HG03060 (cell line): ENCODE measurements at regions not wholly inside any gene's neighbourhood (a gene's known extent, or its start where the extent isn't known, plus 50 kb on each side); places are given as distances from the start of the nearest gene placed in this dataset.

Source experiments
- ATAC-seq: cut with Tn5 transposase; IDR thresholded peaks from one replicate; pipeline ENCODE4 v1.9.1; 2021; ENCODE audit warnings: low read depth, moderate number of reproducible peaks; ENCODE audit not compliant: unreplicated experiment

DNA sequence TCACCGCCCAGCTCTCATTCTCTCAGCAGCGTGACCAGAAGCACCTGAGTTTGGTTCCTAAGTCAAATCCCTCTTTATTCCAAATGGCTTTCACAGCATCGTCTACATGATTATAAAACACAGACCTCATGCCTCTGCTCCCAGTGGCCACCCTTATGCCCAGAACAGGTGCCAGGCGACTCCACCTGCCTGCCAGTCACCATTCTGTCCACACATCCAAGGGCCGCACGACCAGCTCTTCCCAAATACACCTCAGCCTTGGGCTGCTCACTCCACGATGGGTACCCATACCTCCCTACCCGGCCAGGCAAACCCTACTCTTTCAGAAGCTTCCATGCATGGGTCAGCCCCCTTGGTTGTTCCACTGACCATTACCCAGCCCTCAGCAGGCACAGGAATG is 851.6 kb upstream of the SALL3 start:
- no peak for ATAC-seq

DNA sequence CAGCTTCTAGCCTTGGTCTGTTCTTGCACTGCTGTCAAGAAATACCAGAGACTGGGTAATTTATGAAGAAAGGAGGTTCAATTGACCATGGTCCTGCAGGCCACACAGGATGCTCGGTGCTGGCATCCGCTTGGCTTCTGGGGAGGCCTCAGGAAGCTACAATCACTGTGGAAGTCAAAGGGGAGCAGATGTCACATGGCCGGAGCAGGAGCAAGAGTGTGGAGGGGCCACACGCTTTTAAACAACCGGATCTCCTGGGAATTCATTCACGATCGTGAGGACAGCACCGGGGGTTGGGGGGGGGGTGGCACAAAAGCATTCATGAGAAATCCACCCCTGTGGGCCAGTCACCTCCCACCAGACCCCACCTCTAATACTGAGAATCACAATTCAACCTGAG is 850.4 kb upstream of the SALL3 start:
- ATAC-seq = no peak

DNA sequence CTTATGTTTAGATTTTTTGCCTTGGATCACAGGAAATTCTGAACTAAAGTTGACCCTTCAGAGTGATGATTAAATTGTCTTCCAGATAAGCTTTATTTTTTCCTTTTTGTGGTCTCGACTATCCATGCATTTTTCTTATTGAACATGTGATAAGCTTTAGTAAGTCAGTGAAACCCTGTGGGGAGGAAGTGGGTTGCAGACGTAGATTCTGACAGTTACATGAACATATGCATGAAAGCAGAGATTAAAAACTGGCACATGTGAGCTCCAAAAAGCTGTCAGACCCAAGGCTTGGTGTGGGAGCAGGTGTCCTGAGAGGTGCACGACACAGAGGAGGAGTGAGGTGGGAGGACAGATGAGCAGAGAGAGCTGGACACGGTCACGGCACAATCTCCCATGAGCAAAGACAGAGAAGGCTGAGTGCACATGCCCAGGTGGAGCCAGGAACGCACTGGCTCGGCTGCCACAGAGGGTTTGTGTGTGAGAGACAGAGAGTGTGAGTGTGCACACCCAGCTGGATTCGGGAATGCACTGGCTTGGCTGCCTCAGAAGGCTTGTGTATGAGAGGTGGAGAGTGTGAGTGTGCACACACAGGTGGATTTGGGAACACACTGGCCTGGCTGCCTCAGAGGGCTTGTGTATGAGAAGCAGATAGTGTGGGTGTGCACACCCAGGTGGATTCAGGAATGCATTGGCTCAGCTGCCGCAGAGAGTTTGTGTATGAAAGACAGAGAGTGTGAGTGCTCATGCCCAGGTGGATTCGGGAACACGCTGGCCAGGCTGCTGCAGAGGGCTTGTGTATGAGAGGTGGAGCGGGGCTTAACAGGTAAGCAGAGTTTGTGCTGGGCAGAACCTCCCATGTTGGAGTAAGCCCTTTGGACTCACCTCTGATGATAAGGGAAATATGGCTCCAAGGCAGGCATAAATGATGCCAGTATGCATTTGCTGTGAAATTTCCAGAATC is 849.1 kb upstream of the SALL3 start:
- ATAC-seq = no peak

DNA sequence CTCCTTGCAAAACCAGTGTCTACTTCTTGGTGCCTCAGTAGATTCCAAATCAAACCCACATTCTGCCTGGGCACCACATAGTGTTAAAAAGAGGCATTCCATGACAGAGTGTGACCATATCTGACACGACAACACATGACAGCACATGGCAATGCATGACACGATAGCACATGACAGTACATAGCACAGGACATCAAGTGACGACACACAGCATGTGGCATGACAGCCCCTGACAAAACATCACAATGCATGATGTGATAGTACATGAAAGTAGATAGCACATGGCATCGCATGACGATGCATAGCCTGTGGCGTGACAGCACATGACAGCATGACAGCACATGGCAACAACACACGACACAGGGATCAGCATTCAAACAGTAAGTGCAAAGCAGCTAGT is 845.9 kb upstream of the SALL3 start:
- ATAC-seq = no peak

DNA sequence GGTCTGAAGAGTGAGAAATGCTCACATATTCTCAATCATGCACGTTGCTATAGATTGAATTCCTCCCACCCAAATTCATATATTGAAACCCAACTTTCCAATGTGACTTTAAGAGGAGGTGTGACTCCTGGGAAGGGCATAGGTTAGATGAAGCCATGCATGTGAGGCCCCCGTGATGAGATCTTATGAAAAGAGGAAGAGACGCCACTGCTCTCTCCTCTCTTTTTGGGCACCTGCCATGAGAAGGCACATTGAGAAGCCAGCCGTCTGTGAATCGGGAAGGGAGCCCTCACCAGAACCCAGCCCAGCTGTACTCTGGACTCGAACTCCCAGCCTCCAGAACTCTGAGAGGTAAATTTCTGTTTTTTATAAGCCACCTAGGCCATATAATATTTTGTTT is 842.6 kb upstream of the SALL3 start:
- no peak for ATAC-seq

DNA sequence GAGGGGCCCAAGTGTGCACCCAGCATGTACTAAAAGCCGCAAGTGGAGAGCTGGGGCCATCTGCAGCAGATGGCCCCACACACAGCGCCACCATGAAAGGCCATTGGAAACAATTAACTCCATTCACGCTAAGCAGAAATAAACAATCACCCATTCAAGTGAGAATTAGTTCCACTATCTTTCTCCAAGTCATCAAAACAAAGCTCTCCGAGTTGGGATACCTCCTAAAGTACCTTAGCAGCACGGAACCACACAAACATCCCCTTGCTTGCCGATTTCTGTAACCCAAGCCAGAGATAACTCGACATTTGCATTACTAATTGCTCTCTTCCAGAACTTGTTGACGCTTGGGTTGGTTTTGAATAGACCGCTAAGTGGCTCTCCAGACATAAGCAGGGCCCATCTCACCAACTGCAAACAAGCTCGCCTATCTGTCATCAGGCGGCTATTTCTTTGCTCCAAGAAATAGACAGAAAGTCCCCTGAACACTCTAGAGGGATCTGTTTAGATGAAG is 840.6 kb upstream of the SALL3 start:
- ATAC-seq = no peak

DNA sequence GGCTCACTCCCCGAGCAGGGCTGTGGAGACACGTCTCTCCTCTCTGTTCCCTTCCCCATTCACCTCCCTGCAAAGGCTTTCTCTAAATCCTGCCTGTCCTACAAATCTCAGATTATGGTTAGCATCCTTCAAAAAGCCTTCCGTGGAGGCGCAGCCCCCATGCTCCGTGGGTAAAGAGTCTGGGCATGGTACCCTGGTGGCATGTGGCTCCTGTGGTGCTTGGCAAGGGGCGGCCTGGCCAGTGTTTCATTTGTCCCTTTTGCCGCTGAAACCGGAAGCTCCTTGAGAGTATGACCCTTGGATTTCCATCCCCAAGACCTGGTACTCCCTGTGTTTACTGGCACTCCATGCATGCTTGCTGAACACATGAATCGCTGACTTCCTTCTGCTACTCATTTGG is 839.3 kb upstream of the SALL3 start:
- ATAC-seq = no peak

DNA sequence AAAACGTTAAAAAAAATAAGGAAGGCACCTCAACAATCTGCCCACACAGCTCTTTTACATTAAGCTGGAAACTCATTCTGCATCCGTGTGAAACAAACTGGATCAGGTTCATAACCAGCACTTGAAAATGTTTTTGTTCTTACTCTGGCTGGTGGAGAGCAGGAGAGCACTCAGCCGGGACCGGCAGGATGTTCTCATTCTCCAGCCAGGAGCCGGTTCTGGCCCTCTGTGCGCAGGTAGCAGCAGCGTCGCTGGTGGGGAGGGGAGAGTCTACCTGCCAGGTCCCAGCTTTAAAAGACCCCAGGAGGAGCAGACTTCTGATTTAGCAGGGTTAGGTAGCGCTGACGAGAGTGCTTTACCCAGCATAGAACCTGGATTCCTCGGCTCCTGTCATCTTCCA is 834.9 kb upstream of the SALL3 start:
- ATAC-seq = no peak

DNA sequence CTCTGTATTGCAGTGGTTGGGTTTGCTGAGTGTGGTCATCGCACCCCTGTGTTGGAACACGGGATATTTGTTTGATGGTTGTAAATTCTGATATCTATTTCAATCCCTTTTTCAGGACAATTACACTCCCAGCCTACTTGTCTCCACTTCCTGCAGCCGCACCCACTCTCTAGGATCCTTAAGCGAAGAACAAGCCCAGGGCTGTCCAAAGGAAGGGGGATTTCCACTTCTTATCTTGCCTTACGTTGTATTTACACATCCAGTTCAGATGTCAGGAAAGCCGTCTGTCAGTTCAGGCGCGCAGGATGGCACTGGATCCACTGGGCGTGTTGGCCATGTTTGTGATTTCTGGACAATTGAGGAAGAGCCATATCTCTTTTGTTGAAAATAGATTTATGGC is 834.5 kb upstream of the SALL3 start:
- ATAC-seq = no peak

DNA sequence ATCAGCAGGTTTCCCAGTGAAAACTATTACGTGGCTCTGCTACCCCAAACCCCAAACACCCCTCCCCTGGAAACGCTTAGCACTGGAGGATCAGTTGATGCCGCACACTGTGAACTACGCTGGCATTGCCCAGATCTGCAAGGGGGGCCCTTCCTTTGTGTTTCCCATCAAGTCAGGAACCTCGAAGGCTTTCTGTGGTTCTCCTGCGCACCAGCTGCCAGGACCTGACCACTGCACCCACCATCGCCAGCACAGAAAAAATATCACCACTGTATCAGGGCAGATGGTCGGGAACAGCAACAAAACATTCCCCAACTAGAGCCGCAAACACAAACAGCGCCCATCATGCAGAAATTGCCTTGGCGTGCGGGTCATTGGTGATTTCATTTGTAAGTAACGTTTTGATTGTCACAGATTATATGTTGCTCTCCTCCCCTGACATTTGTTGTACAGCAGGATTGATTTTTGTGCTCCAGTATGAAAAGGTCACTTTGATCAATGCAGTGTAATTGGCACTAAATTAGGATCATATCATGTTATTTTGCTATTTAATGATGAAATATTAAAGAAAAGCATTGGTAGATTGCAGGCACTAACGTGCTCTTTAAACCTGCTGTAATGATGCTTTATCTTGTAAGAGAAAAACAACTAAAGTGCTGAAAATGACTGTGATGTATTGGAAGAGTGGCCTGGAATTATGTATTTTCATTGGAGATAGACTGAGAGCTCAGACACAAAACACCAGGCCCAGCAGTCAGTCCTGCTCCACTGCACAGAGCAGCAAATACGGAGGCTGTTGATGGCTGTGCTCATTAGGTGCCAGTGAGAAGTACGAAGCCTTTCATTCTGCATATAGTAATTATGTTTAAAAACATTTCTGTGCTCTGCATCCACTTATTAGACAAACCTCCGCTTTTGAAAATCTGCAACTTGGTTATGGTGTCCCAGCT is 833.2 kb upstream of the SALL3 start:
- no peak for ATAC-seq

DNA sequence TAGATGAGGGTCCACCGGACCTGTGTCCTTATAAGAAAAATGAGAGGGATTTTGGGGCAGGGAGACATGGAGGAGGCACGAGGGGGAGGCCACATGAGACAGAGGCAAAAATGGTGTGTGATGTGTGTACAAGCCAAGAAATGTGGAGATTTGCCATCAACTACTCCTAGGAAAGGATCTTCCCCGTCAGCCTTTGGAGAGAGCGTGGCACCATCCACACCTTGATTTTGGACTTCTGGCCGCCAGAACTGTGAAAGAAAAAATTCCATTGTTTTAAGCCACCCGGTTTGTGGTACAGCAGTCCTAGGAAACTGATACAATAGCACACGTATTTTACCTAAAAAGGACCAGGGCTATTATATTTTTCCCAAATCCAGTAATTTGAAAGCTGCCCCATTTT is 829.0 kb upstream of the SALL3 start:
- no peak for ATAC-seq

DNA sequence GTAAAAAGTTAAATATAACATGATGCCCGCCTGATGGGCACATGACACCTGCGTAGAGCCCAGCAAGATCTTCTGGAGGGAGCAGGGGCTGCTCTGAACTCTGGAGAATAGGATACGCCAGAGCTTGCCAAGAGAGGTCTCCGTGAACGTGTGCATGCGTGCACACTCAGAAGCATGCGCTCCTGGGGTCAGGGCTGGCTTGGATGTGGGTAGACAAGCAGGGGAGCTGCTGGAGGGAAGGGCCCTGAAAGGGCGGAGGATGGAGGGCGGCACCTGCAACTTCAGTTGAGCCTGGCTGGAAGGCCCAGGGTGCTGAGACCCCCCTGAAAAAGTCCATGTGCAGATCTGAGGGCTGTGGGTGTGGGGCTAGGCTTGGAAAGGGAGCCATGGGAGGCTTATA is 828.4 kb upstream of the SALL3 start:
- no peak for ATAC-seq

DNA sequence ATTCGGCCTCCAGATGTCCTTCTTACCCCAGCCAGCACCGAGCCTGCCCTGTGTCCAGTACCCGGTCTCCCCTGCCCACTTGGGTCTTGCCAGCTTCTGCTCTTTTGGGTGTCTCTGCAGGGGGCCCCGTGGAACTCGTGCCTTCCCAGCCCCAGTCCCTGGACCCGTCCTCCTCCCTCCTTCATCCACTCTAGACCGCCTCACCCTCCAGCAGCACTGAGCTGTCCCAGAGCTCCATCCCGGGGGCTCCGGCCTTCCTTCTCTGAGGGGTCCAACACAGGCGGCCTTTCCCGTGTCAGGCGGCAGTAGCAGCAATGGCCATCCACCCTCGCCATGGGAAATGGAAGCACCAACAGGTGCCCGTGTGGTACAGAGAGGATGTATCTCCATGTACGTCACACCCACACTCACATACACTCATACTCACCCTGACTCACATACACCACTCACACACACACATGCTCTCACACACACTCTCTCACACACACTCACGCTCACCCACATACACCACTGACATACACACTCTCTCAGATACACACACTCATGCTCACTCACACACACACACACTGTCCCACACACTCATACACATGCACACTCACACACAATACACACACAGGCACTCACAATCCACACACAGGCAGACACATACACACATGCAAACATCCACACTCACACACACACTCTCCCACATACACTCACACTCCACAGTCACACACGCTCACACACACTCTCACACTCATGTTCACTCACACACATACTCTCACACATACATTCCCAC is 827.5 kb upstream of the SALL3 start:
- no peak for ATAC-seq

DNA sequence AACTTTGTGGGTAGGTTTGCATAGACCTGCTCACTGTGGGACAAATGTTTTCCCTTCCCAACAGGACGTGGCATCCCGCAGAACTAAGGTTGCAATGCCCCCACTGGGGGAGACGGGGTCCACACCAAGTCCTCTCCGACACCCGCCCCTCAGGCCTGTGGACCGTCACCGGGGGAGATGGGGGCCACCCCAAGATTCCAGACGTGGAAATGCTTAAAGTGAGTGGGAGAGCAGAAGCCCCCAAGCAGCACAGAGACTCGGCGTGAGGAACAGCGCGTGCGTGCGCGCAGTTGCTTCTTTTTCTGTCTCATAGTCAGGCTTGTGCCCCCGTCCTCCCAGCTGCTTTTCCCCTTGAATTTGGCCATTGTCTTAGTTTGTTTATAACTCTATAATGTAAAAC is 826.3 kb upstream of the SALL3 start:
- ATAC-seq = no peak

DNA sequence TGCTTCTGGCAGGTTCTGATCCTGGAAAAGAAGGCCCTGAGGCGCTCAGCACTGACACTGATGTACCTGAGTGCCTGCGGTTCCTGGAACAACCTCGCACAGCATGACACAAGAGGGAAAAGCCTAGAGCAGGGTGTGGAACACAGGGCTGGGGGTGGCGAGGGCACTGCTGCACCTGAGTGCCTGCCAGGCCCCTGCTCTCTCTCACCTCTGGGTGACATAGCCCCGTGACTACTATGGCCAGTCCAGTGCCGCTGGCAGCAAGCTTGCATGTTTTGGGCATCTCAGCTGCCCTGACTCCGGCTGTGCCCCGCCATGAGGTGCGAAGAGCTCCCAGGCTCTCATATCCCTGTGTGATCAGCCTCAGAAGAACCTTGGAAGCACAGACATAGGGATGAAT is 825.2 kb upstream of the SALL3 start:
- ATAC-seq = no peak

DNA sequence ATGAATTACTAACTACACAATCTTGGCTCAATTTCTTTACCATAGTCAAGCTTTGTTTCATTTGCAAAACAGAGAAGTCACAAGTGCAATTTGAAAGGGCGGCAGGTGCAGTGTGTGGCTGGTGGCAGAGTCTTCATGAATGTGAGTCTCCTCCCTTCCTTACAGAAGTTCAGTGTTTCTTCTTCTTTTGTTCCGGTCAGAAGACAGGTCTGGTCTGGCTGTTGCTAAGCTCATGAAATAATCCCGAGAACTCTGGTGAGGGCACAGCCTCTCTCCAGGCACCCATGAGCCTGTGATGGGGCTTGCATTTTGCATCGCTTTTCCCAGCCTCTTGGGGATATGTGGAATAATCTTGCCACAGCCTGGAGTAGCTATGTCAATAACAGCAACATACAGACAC is 824.8 kb upstream of the SALL3 start:
- no peak for ATAC-seq

DNA sequence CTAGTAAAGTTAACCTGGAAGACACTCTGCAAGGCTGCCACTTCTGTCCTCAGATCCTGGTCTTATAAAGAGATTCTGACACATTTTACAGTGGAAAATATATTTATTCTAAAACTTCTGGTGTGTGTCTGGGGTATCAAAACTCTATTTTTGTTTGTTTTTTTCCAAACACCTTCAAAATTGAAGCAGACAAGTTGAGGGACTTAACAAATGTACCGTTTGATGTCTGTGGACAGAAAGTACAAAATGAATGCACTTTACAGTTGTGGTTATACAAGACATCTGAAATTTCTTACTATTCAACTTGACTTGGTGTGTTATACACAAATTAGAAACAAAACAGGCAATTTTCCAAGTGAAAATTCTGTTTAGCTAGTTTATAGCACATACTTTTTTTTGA is 823.2 kb upstream of the SALL3 start:
- no peak for ATAC-seq

DNA sequence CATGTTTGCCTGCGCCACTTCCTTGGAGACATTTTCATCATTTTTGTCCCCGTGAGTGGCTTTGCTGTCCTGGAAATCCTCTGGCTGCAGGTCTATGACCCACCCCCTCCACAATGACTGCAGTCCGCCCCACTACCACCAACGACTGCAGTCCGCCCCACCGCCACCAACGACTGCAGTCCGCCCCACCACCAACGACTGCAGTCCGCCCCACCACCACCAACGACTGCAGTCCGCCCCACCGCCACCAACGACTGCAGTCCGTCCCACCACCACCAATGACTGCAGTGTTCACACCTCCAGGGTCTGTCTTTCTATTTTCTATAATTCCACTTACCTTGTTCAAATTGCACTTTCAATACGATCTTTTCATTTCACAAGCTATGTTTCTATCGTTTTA is 820.7 kb upstream of the SALL3 start:
- ATAC-seq = no peak

DNA sequence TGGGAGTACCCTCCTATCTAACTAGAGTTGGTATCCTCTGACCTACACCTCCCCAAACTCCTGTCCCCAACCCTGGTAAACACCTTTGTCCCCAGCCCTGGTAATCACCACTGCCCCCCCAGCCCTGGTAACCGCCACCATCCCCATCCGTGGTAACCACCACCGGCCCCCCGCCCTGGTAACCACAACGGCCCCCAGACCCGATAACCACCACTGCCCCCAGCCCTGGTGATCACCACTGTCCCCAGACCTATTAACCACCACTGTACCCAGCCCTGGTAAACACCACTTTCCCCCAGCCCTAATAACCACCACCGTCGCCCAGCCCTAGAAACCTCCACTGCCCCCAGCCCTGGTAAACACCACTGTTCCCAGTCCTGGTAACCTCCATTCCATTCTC is 820.2 kb upstream of the SALL3 start:
- no peak for ATAC-seq

DNA sequence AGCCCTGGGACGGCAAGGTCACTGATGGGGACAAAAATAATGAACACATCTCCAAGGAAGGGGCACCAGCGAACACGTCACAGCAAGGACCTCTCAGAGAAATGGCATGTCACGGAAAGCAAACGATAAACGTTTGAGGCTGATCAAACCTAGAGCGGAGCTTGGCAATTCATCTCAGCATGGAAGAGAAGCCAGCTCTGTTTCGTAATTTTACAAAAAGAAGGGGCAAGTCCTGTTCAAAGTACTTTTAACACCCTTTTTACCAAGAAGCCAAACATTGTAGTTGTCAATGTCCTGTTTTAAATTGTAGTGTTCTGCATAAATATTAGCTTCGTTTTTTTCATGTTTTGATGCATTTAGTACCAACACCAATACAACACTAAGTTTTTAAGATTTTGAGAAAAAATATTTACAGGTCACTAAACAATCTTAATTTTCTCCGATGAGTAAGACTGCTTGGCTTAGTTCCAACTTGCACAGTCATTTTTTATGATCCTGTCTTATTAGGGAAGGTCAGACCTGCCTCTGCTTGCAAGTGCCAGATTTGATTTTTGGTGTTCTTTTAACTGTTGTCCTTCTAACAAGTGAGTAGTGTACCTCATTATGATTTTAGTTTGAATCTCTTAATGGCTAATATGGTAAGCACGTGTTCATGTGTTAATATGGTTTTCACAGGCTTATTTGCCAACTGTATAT is 818.5 kb upstream of the SALL3 start:
- no peak for ATAC-seq
